Hematopoietic multipotent progenitor cell treated with erythropoietin and hydrocortisone succinate and interleukin-3 and kit ligand, for 4 days (in vitro differentiated cells): ENCODE measurements at regions not wholly inside any gene's neighbourhood (a gene's known extent, or its start where the extent isn't known, plus 50 kb on each side); places are given as distances from the start of the nearest gene placed in this dataset.
A peak's percentile ranks its signal among the peaks of the same experiment; 100 is the strongest.

Experiments used
- DNase-seq: peaks from one replicate; pipeline ENCODE4 v3.0.0-alpha.2; 2015

- no peak for DNase-seq
Measured at GRCh38 chr10:47193666-47194065, 106.3 kb upstream of the GDF10 start.

GRCh38 chr10:47195274-47195885, 104.6 kb upstream of the GDF10 start:
- no peak for DNase-seq

- DNase-seq: no peak
Measured at GRCh38 chr10:47196691-47197090, 103.3 kb upstream of the GDF10 start.

GRCh38 chr10:47198221-47198620, 101.8 kb upstream of the GDF10 start:
- DNase-seq: no peak

GRCh38 chr10:47205192-47205591, 94.8 kb upstream of the GDF10 start:
- no peak for DNase-seq

GRCh38 chr10:47206449-47207280, 93.3 kb upstream of the GDF10 start:
- peak; percentile 7 for DNase-seq

- peak; percentile 20 for DNase-seq
Measured at GRCh38 chr10:47207281-47207615, 92.7 kb upstream of the GDF10 start.

- DNase-seq: no peak
Measured at GRCh38 chr10:47207894-47208469, 92.0 kb upstream of the GDF10 start.

GRCh38 chr10:47209466-47209865, 90.5 kb upstream of the GDF10 start:
- DNase-seq: no peak

GRCh38 chr10:47214520-47214919, 85.5 kb upstream of the GDF10 start:
- DNase-seq: no peak

- DNase-seq: no peak
Measured at GRCh38 chr10:47217113-47217512, 82.9 kb upstream of the GDF10 start.

- no peak for DNase-seq
Measured at GRCh38 chr10:47218803-47219202, 81.2 kb upstream of the GDF10 start.

- DNase-seq: no peak
Measured at GRCh38 chr10:47222461-47222860, 77.5 kb upstream of the GDF10 start.

- DNase-seq: no peak
Measured at GRCh38 chr10:47223236-47223635, 76.8 kb upstream of the GDF10 start.

GRCh38 chr10:47224546-47225218, 75.3 kb upstream of the GDF10 start:
- DNase-seq: no peak

GRCh38 chr10:47225219-47225927, 74.6 kb upstream of the GDF10 start:
- no peak for DNase-seq

GRCh38 chr10:47225928-47226645, 73.9 kb upstream of the GDF10 start:
- DNase-seq: no peak

- no peak for DNase-seq
Measured at GRCh38 chr10:47230482-47230881, 69.5 kb upstream of the GDF10 start.

GRCh38 chr10:47230957-47231356, 69.0 kb upstream of the GDF10 start:
- DNase-seq: no peak

GRCh38 chr10:47231414-47231813, 68.6 kb upstream of the GDF10 start:
- no peak for DNase-seq

GRCh38 chr10:47233631-47234030, 66.4 kb upstream of the GDF10 start:
- no peak for DNase-seq

- DNase-seq: no peak
Measured at GRCh38 chr10:47235484-47235883, 64.5 kb upstream of the GDF10 start.
